Middle frontal gyrus (tissue), 1 donor: ENCODE measurements at regions not wholly inside any gene's neighbourhood (a gene's known extent, or its start where the extent isn't known, plus 50 kb on each side); places are given as distances from the start of the nearest gene placed in this dataset.

Experiments used
- DNase-seq: peaks from one replicate; pipeline ENCODE4 v3.0.0-alpha.2; 2015; ENCODE audit warnings: low spot score; ENCODE audit errors: extremely low spot score

DNA sequence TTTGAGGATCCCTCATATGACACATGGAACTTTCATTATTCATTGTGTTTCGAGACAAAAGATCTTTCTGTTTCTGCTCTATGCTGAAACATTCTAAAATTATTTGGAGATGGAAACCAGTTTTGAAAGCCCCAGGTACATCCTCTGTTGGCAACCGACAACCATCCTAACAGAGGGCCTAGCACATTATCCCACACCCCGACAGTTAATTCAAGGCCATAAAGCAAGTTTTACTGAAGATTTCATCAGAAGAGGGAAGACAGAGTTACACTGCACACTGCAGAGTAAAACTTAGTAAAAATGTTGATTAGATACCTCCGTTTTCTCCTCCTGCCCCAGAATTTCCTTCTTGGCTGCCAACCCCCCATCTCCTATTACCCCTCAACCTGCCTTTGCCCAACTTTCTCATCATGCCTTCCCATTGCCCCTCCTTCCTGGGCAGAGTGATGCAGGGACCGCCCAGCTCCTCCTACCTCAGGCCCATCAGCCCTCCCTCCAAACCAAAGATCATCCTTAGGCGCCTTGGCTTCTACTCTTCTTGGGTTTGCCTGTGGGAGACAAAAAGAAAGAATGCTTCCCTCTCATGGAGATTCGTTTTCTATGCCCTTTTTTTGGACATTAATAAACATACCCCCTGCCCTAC is 52.9 kb upstream of the CITED4 start:
- DNase-seq: no peak

GRCh38 chr1:40915581-40915980 is 53.4 kb upstream of the CITED4 start:
- no peak for DNase-seq

GRCh38 chr1:40917995-40918711 is 56.0 kb upstream of the CITED4 start:
- DNase-seq: no peak

DNA sequence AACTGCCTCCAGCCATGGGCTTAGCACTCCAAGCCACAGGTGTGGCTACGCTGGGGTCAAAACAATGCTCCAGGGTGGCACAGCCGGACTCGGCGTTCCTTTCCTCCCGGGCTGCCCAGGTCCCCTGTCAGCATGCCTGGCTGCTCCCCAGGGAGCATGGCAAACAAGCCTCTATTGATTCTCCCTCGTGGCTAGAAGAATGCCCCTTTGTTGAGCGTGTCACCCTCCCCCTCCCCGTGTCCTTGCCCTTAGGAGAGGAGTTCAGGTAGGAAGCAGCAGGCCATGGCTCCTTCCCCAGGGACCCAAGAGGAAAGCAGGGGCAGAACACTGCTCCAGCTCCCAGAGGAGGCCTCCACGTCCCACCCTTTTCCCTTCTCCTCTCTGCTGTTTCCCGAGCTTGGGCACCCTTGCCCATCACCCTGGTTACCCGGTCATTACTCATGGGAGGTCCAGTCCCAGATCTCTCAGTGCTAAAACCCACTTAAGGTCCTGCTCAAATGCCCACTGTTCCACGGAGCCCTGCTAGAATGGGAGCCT is 57.4 kb upstream of the CITED4 start:
- peak; percentile 31 for DNase-seq

DNA sequence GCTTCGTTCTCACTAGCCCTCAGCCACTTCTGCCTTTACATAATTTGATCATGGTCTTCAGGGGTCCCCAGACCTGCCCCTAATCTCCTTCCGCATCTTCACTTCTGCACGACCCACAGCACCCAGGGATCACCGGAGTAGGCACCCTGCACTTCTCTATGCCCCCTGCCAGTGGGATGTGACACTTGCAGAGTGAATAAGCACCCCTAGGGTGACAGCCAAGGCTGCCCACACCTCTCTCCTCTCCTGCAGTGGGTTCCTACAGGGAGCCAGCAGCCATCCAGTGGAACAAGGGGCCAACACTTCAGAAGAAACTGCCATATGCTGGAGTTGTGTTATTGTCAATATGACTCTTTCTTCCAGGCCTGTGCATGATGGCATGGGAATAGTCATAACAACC is 58.0 kb upstream of the CTPS1 start:
- DNase-seq: no peak

GRCh38 chr1:40921981-40922677 is 57.4 kb upstream of the CTPS1 start:
- no peak for DNase-seq

GRCh38 chr1:40922969-40923368 is 56.5 kb upstream of the CTPS1 start:
- peak; percentile 27 for DNase-seq

DNA sequence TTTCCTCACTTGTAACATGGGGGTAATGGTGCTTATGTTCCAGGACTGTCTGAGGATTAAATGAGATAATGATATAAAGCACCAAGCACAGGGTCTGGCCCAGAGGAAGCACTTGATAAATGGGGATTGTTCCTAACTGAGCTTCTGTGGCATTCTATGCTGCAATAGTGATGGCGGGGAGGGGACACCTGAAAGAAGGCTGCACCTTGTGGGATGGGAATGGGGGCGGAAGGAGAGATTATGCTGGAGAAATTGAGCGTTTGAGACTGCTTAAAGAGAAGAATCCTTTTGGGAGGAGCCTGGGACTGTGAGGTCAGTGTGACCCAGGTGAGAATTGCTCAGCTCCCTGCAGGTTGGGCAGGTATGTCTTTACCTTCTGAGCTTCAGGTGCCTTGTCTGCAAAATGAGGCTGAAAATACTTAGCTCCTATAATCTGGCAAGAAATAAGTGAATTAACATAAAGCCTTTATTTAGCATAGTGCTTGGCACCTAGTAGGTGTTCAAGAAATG is 55.9 kb upstream of the CTPS1 start:
- no peak for DNase-seq

GRCh38 chr1:40924767-40925166 is 54.7 kb upstream of the CTPS1 start:
- no peak for DNase-seq

DNA sequence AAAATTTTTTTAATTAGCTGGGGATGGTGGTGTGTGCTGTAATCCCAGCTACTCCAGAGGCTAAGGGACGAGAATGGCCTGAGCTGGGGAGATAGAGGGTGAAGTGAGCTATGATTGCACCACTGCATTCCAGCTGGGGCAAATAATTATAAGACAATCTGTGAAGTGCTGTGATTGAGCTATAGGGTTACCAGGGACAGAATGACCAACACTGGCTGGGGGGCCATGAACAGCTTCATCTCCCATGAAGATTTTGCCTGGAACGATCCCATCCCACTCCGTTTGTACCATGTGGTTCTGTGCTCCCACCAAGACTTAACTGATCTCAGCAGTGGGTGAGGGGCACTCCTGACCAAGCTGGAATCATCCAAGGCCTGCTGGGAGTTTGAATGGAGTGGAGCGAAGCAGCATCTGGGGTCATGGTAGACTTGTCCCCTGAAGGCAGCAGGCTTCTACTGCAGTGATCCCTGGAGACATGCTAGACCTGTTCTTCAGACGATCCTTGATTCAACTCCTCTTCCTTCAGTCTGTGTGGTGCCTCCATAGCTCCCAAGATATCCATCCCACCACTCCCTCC is 53.6 kb upstream of the CTPS1 start:
- DNase-seq: no peak

DNA sequence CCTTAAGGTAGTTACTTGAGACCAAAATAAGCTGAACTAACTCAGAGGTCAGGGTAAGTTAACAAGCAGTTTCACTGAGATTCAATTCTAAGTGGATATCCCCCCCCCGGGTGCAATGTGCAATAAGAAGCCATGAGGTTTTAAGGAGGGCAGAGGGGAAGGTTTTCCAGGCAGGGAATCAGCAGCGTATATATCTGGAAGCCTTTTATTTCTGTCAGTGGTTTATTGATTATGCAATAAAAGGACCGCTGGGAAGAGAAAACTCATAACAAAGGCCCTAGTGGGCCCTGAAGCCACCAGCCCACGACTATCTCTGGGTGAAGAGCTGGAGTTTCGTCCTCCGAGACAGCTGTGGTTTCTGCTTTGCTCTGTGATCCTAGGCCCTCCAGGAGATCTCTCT is 53.1 kb upstream of the CTPS1 start:
- DNase-seq: no peak

DNA sequence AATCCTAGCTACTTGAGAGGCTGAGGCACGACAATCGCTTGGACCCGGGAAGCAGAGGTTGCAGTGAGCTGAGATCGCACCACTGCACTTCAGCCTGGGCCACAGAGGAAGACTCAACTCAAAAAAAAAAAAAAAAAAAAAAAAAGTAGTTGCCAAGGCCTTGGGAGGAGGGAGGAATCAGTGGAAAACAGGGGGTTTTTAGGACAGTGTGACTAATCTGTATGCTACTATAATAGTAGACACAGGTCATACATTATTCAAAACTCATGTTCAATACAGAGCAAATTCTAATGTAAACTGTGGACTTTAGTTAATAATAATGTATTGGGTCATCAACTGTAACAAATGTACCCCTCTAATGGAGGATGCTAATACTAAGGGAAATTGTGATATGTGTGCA is 51.7 kb upstream of the CTPS1 start:
- no peak for DNase-seq

- DNase-seq: no peak
These were observed 50.8 kb upstream of the CTPS1 start for GRCh38 chr1:40928699-40929098.

GRCh38 chr1:40929155-40929554 is 50.3 kb upstream of the CTPS1 start:
- DNase-seq: no peak
